H1 (cell line): ENCODE measurements at regions not wholly inside any gene's neighbourhood (a gene's known extent, or its start where the extent isn't known, plus 50 kb on each side); places are given as distances from the start of the nearest gene placed in this dataset.

ENCODE experiments used
- CTCF ChIA-PET: fragments of 300-600 bp; sonication (Branson Sonifier 250); formaldehyde crosslinking; loops from one replicate; lab custom pipeline; 2021; ENCODE audit not compliant: partially characterized antibody; lab: Charles Lee
- POLR2A ChIA-PET: fragments of 300-600 bp; sonication (Branson Sonifier 250); formaldehyde crosslinking; loops from one replicate; lab custom pipeline; 2021; ENCODE audit warnings: inconsistent platforms; ENCODE audit not compliant: partially characterized antibody; lab: Charles Lee
- DNase-seq, 2 experiments: peaks; one replicate each; pipeline versions ENCODE4 v3.0.0 to v3.0.0-alpha.2; 2010 to 2022; ENCODE audit warnings: low spot score in 2 of 2, low read depth in 1 of 2, mixed read lengths in 1 of 2
- FAIRE-seq: peaks from 2 replicates; lab custom pipeline; 2011; peaks lifted over from hg19 to GRCh38; lab: Jason Lieb, UNC
- H2AFZ ChIP-seq: 2 replicates; pipeline ENCODE4 v1.8.1; 2012; ENCODE audit warnings: low read length, inconsistent platforms
- H2AK5ac ChIP-seq: 2 replicates; pipeline ENCODE4 v1.6.1; 2013; ENCODE audit warnings: low read depth, low read length
- H2BK120ac ChIP-seq: replicated peaks from 2 replicates; pipeline ENCODE3; 2013; ENCODE audit warnings: low read depth, low read length, inconsistent platforms
- H2BK12ac ChIP-seq: 2 replicates; pipeline ENCODE4 v1.6.1; 2013; ENCODE audit warnings: low read depth, low read length
- H2BK15ac ChIP-seq: 2 replicates; pipeline ENCODE4 v1.6.1; 2013; ENCODE audit warnings: low read length
- H2BK20ac ChIP-seq: 2 replicates; pipeline ENCODE4 v1.6.1; 2013; ENCODE audit warnings: low read length
- H2BK5ac ChIP-seq: 2 replicates; pipeline ENCODE4 v1.6.1; 2013; ENCODE audit warnings: low read depth, low read length
- H3K14ac ChIP-seq: 2 replicates; pipeline ENCODE4 v1.6.1; 2013; ENCODE audit warnings: inconsistent platforms; ENCODE audit not compliant: insufficient read length
- H3K18ac ChIP-seq: 2 replicates; pipeline ENCODE4 v1.6.1; 2013; ENCODE audit warnings: low read length; ENCODE audit errors: extremely low read depth
- H3K23ac ChIP-seq: 2 replicates; pipeline ENCODE4 v1.6.1; 2013; ENCODE audit warnings: inconsistent platforms; ENCODE audit not compliant: insufficient read length
- H3K23me2 ChIP-seq: 2 replicates; pipeline ENCODE4 v1.6.1; 2013; ENCODE audit warnings: low read depth, low read length
- H3K27ac ChIP-seq: 2 replicates; pipeline ENCODE4 v1.6.1; 2011; ENCODE audit warnings: low read depth, low read length, inconsistent platforms
- H3K27me3 ChIP-seq, 4 experiments: replicated peaks in 1 of 4; 1 replicate in 1 of 4; 2 replicates in 3 of 4; pipeline versions ENCODE4 v1.6.1 to v1.8.1; 2011 to 2013; ENCODE audit warnings: low read length in 3 of 4, mild to moderate bottlenecking in 3 of 4, inconsistent platforms in 2 of 4, mixed read lengths in 2 of 4, moderate library complexity in 1 of 4; ENCODE audit not compliant: control insufficient read depth in 3 of 4, insufficient read depth in 3 of 4; ENCODE audit errors: extremely low read depth in 1 of 4
- H3K36me3 ChIP-seq, 4 experiments: 2 replicates each; pipeline versions ENCODE4 v1.6.1 to v1.8.1; 2011 to 2013; ENCODE audit warnings: mild to moderate bottlenecking in 4 of 4, low read length in 3 of 4, moderate library complexity in 2 of 4, control low read depth in 1 of 4, inconsistent platforms in 1 of 4; ENCODE audit not compliant: insufficient read depth in 4 of 4, control insufficient read depth in 2 of 4
- H3K4ac ChIP-seq: replicated peaks from 2 replicates; pipeline ENCODE3; 2013; ENCODE audit warnings: low read length, low read depth, mixed read lengths, inconsistent platforms; ENCODE audit not compliant: insufficient read length
- H3K4me1 ChIP-seq, 4 experiments: replicated peaks in 1 of 4; 1 replicate in 1 of 4; 2 replicates in 3 of 4; pipeline versions ENCODE4 v1.6.1 to v1.8.1; 2011 to 2013; ENCODE audit warnings: low read length in 3 of 4, inconsistent platforms in 2 of 4, mixed read lengths in 1 of 4; ENCODE audit not compliant: insufficient read depth in 4 of 4, control insufficient read depth in 3 of 4
- H3K4me2 ChIP-seq, 2 experiments: 2 replicates each; pipeline versions ENCODE4 v1.6.1 to v1.8.1; 2011 to 2013; ENCODE audit warnings: low read depth in 2 of 2, low read length in 2 of 2, control low read depth in 1 of 2, inconsistent platforms in 1 of 2, mild to moderate bottlenecking in 1 of 2; ENCODE audit not compliant: insufficient read depth in 1 of 2
- H3K4me3 ChIP-seq, 4 experiments: fragments of 200-600, 300-600 bp in 1 of 4; sonication (generic), shearing (Covaris generic), sonication (Bioruptor Twin) in 1 of 4; 2 replicates each; pipeline versions ENCODE4 v1.5.1 to v1.8.1; 2011 to 2016; ENCODE audit warnings: low read length in 4 of 4, low read depth in 3 of 4, control low read depth in 2 of 4, inconsistent platforms in 2 of 4, mild to moderate bottlenecking in 2 of 4, mixed read lengths in 1 of 4, moderate library complexity in 1 of 4; ENCODE audit not compliant: insufficient read depth in 2 of 4; ENCODE audit errors: extremely low read depth in 1 of 4
- H3K56ac ChIP-seq: replicated peaks from 2 replicates; pipeline ENCODE3; 2013; ENCODE audit warnings: low read depth, mild to moderate bottlenecking, mixed read lengths, low read length, inconsistent platforms; ENCODE audit not compliant: insufficient read length
- H3K79me1 ChIP-seq: 2 replicates; pipeline ENCODE4 v1.6.1; 2013; ENCODE audit warnings: low read depth, low read length, control low read depth
- H3K79me2 ChIP-seq, 2 experiments: 2 replicates each; pipeline versions ENCODE4 v1.6.1 to v1.8.1; 2012 to 2013; ENCODE audit warnings: low read length in 2 of 2, mild to moderate bottlenecking in 2 of 2, inconsistent platforms in 1 of 2; ENCODE audit not compliant: insufficient read depth in 2 of 2, control insufficient read depth in 1 of 2
- H3K9ac ChIP-seq, 4 experiments: replicated peaks in 1 of 4; 1 replicate in 1 of 4; 2 replicates in 3 of 4; pipeline versions ENCODE4 v1.6.1 to v1.8.1; 2011 to 2013; ENCODE audit warnings: low read depth in 3 of 4, low read length in 3 of 4, control low read depth in 2 of 4, mild to moderate bottlenecking in 2 of 4, moderate library complexity in 2 of 4, inconsistent platforms in 1 of 4; ENCODE audit errors: extremely low read depth in 1 of 4
- H3K9me3 ChIP-seq, 2 experiments: 2 replicates each; pipeline versions ENCODE4 v1.6.1 to v1.8.1; 2012 to 2013; ENCODE audit warnings: mild to moderate bottlenecking in 2 of 2, moderate library complexity in 2 of 2, control low read depth in 1 of 2, inconsistent platforms in 1 of 2, low read depth in 1 of 2, low read length in 1 of 2, mixed read lengths in 1 of 2; ENCODE audit not compliant: insufficient read depth in 2 of 2
- H4K20me1 ChIP-seq, 2 experiments: replicated peaks in 1 of 2; 2 replicates each; pipeline versions ENCODE3 to v1.8.1; 2011 to 2013; ENCODE audit warnings: inconsistent platforms in 2 of 2, low read length in 2 of 2, mild to moderate bottlenecking in 1 of 2; ENCODE audit not compliant: insufficient read depth in 2 of 2, control insufficient read depth in 1 of 2
- H4K5ac ChIP-seq: 2 replicates; pipeline ENCODE4 v1.6.1; 2013; ENCODE audit warnings: low read length, low read depth, mixed read lengths, inconsistent platforms; ENCODE audit not compliant: insufficient read length
- H4K8ac ChIP-seq: 2 replicates; pipeline ENCODE4 v1.8.0; 2013; ENCODE audit warnings: mild to moderate bottlenecking, moderate library complexity, low read length, inconsistent platforms; ENCODE audit not compliant: insufficient read depth; ENCODE audit errors: extremely low read depth
- H4K91ac ChIP-seq: replicated peaks from 2 replicates; pipeline ENCODE3; 2013; ENCODE audit warnings: low read length, mixed read lengths, inconsistent platforms; ENCODE audit not compliant: insufficient read length
- BCL11A ChIP-seq, 2 experiments: IDR thresholded peaks; one replicate each; pipeline ENCODE4 v1.6.1; 2011; ENCODE audit warnings: low read depth in 2 of 2, low read length in 2 of 2, mild to moderate bottlenecking in 2 of 2
- E2F6 ChIP-seq: IDR thresholded peaks from 2 replicates; pipeline ENCODE4 v1.6.1; 2012; ENCODE audit warnings: inconsistent platforms
- HDAC2 ChIP-seq, 2 experiments: fragments of 300-600 bp in 1 of 2; sonication (generic) in 1 of 2; IDR thresholded peaks; 2 replicates each; pipeline ENCODE4 v1.6.1; 2011 to 2012; ENCODE audit warnings: low read depth in 2 of 2, low read length in 2 of 2, mild to moderate bottlenecking in 2 of 2, moderate library complexity in 2 of 2, borderline replicate concordance in 1 of 2, inconsistent platforms in 1 of 2
- HDAC6 ChIP-seq: IDR thresholded peaks from one replicate; pipeline ENCODE4 v1.7.1; 2012; ENCODE audit warnings: low read depth, mild to moderate bottlenecking, inconsistent platforms, low read length, moderate library complexity
- KDM1A ChIP-seq: fragments of 200-600, 300-600 bp; sonication (generic); IDR thresholded peaks from 2 replicates; pipeline ENCODE4 v1.7.1; 2016; ENCODE audit warnings: mild to moderate bottlenecking, low read length, borderline replicate concordance
- NANOG ChIP-seq: IDR thresholded peaks from 2 replicates; pipeline ENCODE4 v1.6.1; 2011; ENCODE audit warnings: low read length, low read depth, mild to moderate bottlenecking, inconsistent platforms; ENCODE audit not compliant: insufficient read depth, poor library complexity, severe bottlenecking
- PHF8 ChIP-seq: fragments of 200-600 bp; sonication (generic); conservative IDR thresholded peaks from 2 replicates; pipeline ENCODE4 v1.7.1; 2012; ENCODE audit warnings: low read depth, mild to moderate bottlenecking, inconsistent platforms, low read length, moderate library complexity
- TAF1 ChIP-seq: IDR thresholded peaks from 2 replicates; pipeline ENCODE4 v1.6.1; 2011; ENCODE audit warnings: mild to moderate bottlenecking, low read depth, low read length
- WGBS, 2 experiments: shearing (Covaris generic) in 1 of 2; methylation state at CpG; one replicate each; pipeline versions ENCODE4 v1.1.6 to v1.1.7; 2013 to 2015; ENCODE audit warnings: low lambda C conversion rate in 2 of 2, mixed read lengths in 2 of 2, inconsistent platforms in 1 of 2, low coverage in 1 of 2, missing lambda C conversion rate in 1 of 2; ENCODE audit not compliant: insufficient replicate concordance in 2 of 2, insufficient coverage in 1 of 2, insufficient read length in 1 of 2; ENCODE audit errors: extremely low coverage in 1 of 2, missing lambda C conversion rate in 1 of 2; 5-methylcytosine and 5-hydroxymethylcytosine counted together

- no peak overlapping the region for H4K5ac ChIP-seq
- no peak overlapping the region for H2AFZ ChIP-seq
- no peak overlapping the region for H2BK12ac ChIP-seq
- no peak overlapping the region for H3K14ac ChIP-seq
- FAIRE-seq (no peak), DNase-seq (no peak)
- no peak overlapping the region for H3K4me2 ChIP-seq
- no peak overlapping the region for H3K4ac ChIP-seq
- no peak overlapping the region for H2BK5ac ChIP-seq
- H3K36me3 ChIP-seq = no peaks in the 10 kb centered on the region
- H3K23me2 ChIP-seq = no peaks in the 10 kb centered on the region
- H2BK120ac ChIP-seq = no peak overlapping the region
- CTCF ChIA-PET = no interaction called here
- TF ChIP-seq HDAC6 (no peak), TAF1 (no peak), NANOG (no peak), BCL11A (IDR thresholded peaks at IDR 0.05; ENCODE audit: low read depth in 2 of 2, low read length in 2 of 2) (no peak), E2F6 (no peak), PHF8 (no peak), KDM1A (no peak), HDAC2 (IDR thresholded peaks at IDR 0.05; ENCODE audit: borderline replicate concordance in 1 of 2, low read depth in 2 of 2, low read length in 2 of 2) (no peak)
- no peak overlapping the region for H3K9ac ChIP-seq
- no peak overlapping the region for H3K18ac ChIP-seq
- 82% methylated on average over 7 of the region's 7 CpGs; no CpG with 5 or more reads in 1 of the 2 experiments for WGBS, 2 experiments
- POLR2A ChIA-PET = interaction anchor here (0.6 kb wide), 1 partner anchor 50 kb away, joined by 3 read pairs; no protein-coding TSS in a partner anchor
- H2BK15ac ChIP-seq = no peak overlapping the region
- H3K9me3 ChIP-seq = peaks cover 7% of the 10 kb centered on the region in 2 experiments; a peak in 3 of 4 replicates
- no peaks in the 10 kb centered on the region for H3K27me3 ChIP-seq
- H3K79me1 ChIP-seq = no peaks in the 10 kb centered on the region
- H2BK20ac ChIP-seq = no peak overlapping the region
- no peak overlapping the region for H2AK5ac ChIP-seq
- H4K8ac ChIP-seq = no peak overlapping the region
- no peaks in the 10 kb centered on the region for H3K4me1 ChIP-seq
- no peak overlapping the region for H3K4me3 ChIP-seq
- no peak overlapping the region for H3K27ac ChIP-seq
- H4K20me1 ChIP-seq = no peaks in the 10 kb centered on the region
- H3K23ac ChIP-seq = no peak overlapping the region
- H3K79me2 ChIP-seq = no peaks in the 10 kb centered on the region
- no peak overlapping the region for H4K91ac ChIP-seq
- no peak overlapping the region for H3K56ac ChIP-seq
Observed at GRCh38 chr11:128184981-128185380, 402.4 kb downstream of the ETS1 start.
